Left ventricle myocardium superior (tissue), 1 donor: ENCODE measurements at regions not wholly inside any gene's neighbourhood (a gene's known extent, or its start where the extent isn't known, plus 50 kb on each side); places are given as distances from the start of the nearest gene placed in this dataset.

ENCODE experiments used
- ATAC-seq: fragments of 200-7000 bp; cut with Tn5 transposase; one replicate; pipeline ENCODE4 v1.9.1; 2020; ENCODE audit warnings: mild to moderate bottlenecking, moderate library complexity
- DNase-seq: peaks from one replicate; pipeline ENCODE4 v3.0.0-alpha.2; 2020
- intact Hi-C: fragments of 100-400 bp; cut with micrococcal nuclease; formaldehyde crosslinking; loops from one replicate; pipeline ENCODE4 v1.11.0; 2022
- donor health status: DM: no; HTN: yes; CAD: no; lungs with severe emphysema.

DNA sequence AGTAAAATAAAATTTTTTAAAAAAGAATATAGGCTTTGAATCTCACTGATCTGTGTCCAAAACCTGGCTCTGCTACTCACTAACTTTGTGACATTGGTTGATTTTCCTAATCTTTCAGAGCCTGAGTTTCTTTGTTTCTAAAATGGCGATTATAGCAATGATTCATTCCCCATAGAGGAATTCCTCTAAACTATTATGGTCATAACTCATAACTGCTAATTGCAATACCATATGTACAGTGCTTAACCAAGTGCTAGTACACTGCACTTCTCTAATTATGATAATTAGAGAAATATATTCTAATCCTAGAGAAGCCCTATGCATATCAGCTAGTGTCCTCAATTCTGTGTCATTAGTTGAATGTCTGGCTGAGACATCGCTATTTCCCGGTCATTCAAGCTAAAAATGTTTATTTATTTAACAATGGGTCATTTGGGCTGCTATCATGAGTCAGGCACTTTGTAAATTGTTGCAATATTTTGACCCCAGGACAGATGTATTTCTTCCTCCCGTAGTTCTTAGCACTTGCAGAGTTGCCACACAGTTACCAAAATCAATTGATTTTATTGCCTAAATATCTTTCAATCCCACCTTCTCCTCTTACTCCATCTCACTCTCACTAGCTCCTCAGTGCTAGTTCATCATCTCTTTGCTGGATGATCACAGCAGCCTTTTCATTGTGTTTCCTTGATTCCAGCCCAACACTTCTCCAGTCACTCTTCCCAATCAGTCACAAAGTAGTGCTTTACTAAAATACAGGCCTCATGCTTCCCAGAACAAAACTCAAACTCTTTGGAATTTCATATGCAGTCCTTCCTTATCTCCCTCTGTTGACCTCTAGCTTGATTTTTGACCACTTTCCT is 200.9 kb upstream of the PAPPA start:
- intact Hi-C loops: no loop called here
- ATAC-seq (no peak), DNase-seq (no peak)

DNA sequence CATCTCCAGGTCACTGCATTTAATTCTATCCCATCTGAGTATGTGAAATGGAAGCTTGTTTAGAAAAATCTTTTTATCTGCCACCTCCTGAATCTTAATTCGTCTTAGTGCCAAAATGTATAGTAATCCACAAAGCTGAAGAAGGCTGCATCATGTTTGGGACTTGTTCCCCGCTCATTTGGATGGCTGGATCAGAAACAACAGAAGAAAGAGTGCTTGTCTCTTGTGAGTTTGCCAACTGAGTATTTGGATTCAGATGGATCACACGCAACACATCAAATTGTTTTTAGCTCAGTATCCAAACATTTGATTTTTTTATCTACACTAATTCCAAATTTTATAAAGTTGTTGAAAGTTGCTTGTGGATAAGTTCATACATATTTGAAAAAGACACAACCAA is 197.2 kb upstream of the PAPPA start:
- no peak for ATAC-seq
- DNase-seq: no peak
- intact Hi-C loops: no loop called here

DNA sequence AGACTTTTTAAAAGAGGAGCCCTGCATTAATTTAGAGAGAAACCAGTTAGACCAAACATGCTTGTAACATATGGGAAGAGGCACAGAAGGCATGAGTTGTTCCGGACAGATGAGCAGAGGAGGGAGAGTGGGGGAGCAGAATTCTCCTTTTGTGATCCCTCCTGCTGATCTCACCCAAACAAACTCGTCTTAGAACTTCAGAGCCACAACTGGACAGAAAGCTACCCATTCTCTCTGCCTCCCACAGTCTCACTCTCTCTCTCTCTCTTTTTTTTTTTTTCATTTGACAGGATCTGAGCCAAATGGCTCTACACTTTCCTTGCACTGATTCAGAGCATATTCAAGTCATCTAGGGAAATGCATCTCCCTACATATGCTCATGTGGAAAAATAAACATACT is 196.0 kb upstream of the PAPPA start:
- intact Hi-C loops: no loop called here

DNA sequence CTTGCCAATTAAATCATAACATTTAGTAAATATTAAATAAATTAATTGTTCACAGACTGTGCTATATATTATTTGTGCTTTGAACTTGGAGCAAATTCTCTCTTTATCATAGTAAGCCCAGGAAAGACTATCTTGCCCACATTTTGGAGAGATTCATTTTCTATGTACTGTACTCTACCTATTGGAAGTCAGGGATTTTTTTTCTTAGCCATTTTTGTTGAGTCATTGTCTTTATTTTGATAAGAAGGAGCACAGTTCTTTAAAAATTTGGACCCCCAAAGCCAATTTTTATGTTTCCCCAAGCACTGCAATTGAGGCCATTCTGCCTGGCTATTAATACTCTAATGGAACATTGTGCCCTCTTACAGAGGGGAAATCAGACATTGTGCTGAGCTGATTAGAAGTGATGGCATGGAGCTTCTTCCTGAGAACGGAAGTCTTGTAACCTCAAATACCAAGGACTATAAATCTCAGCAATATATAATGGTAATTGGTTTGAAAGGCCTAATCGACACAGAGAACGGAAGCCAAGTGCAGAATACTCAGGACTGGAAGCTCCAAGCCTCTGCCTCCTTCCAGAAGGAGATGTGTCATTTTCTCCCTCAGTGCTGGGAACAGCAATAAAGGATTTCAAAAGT is 188.8 kb upstream of the PAPPA start:
- intact Hi-C loops: no loop called here
- DNase-seq (no peak), ATAC-seq (no peak)

More for the DNA sequence above, 196.0 kb upstream of the PAPPA start:
- no peak for ATAC-seq
- no peak for DNase-seq

DNA sequence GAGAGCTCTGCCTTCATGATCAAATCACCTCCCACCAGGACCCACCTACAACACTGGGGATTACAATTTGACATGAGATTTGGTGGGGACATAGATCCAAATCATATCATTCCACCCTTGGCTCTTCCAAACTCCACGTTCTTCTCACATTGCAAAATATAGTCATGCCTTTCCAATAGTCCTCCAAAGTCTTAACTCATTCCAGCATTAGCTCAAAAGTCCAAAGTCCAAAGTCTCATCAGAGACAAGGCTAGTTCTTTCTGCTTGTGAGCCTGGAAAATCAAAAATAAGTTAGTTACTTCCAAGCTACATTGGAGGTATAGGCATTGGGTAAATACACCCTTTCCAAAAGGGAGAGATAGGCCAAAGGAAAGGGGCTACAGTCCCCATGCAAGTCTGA is 186.9 kb upstream of the PAPPA start:
- DNase-seq: no peak
- ATAC-seq: no peak
- intact Hi-C loops: no loop called here

DNA sequence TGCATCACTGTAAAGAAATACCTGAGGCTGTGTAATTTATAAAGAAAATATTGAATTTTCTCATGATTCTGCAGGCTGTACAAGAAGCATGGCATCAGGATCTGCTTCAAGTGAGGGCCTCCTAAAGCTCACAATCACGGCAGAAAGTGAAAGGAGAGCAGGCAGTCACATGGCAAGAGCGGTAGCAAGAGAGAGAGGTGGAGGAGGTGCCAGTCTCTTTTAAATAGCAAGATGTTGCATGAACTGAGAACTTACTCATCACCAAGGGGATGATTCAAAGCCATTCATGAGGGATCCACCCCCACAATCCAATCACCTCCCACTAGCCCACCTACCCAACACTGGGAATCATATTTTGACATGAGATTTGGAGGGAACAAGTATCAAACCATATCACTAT is 184.5 kb upstream of the PAPPA start:
- intact Hi-C loops: no loop called here
- ATAC-seq (no peak), DNase-seq (no peak)

DNA sequence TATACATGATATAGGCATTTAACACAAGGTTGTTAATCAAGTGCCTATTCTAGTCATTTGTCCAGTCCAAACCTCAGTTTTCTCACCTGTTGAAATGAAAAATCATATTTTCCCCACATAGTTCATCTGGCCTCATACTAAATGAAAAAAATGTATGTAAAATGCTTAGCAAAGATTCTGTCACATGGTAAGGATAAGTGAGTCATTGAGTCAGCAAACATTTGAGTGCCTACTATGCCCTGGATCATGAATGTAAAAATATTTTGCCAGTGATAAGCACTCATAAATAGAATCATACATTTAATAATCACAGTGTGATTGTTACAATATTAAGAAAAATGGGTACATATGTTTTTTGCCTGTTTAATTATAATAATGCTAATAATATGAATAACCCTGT is 181.2 kb upstream of the PAPPA start:
- intact Hi-C loops: no loop called here
- ATAC-seq: no peak

DNA sequence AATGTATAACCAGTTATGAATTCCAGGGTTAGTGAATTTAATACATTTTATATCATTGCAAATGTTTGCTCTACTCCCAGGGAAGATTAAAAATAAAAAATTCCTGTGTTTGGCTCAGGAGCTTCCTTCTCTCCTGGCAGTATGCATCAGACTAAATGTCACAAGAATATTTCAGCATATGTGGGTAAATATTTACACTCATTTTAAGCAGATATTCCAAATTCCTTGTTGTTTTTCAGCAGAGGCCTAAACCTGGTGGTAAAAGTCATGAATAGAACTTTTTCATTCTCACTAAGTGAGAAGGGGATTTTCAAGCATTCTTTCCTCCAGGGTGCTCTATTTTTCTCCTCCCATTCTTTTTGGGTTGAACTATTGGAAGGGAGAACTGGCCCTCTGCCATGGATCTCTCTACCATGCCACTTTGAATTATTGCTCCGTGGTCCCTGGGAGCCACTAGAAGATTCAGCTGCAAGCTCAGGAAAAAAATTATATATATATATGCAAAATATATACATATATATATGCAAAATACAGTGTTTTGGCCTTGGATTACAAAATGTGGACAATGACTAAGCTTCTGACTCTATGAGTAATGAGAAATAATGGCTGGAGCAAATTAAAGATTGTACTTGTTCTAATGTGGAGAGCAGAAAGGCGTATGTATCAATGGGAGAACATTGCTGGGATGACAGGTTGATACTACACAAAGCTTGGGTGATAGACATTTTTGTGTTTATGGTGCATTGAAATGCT is 180.6 kb upstream of the PAPPA start:
- ATAC-seq: no peak
- no peak for DNase-seq
- intact Hi-C loops: no loop called here

More for the DNA sequence above, 181.2 kb upstream of the PAPPA start:
- DNase-seq: no peak

DNA sequence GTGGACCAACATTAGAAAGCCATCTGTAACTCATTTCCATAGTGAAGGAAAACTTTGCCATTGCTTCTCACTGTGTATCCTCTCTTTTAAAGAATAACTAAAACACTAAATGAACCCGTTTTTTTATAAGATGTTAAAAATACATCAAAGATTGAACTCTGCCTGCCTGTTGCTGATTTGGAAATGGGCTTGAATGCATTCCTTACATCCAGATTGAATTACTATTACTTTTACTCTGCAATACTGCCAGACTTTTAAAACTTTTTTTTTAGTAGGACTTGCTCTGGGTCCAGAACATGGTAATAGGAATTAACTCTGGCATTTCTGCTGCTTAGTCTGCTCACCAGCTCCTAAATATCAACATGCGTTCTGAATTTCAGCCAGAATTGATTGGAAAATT is 176.8 kb upstream of the PAPPA start:
- ATAC-seq (no peak), DNase-seq (no peak)
- intact Hi-C loops: no loop called here

DNA sequence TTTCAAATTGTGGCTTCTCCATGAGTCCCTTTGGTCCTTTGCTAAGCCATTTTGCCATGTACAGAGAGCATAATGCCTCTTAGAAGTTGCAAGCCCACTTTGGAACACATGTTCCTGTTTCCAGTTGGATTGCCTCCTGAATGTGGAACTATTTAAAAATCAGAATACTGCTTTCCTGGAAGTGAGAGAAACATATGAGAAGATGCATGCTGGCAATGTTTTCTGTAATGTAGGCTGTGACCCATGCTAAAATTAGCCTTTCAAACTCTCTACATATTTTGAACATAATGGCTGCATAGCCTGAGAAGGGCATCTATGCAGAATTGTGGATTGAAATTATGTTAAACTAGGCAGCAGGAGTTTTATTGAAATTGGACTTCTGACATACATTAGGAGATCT is 175.5 kb upstream of the PAPPA start:
- DNase-seq (no peak), ATAC-seq (no peak)
- intact Hi-C loops: no loop called here

DNA sequence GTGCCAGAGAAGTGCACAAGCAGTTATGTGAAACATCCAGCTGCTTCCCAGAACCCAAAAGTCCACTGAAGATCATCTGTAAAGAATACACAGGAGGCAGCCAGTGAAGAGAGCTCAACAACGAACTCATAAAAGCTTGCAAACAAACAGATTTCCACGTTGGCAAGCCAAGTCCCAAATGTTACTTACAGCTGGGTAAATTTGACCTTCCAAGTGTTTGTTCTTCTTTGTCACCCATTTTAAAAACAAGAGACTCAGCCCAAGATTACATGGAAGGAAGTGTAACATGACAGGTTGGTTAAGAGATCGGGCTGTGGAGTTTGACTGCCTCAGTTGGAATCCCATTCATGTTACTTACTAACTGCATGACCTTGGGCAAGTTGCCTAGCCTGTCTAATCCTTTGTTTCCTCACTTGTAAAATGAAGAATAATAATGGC is 174.9 kb upstream of the PAPPA start:
- intact Hi-C loops: no loop called here

DNA sequence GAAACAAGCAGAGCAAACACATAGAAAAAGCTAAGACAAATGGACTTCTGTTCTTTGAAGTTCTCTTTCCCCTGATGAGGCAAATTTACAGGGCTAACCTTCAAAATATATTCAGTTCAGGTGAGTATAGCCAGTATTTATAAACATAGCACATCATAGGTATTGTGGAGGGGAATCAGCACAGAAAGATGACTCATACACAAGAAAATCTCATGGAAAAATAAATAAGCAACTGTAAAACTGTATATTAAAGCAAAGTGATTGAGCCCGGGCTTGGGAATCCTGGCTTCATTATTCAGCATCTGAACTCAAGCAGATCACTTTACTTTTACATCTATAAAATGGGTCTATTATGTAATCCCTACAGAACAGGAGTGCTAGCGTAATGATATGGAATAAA is 173.5 kb upstream of the PAPPA start:
- no peak for DNase-seq
- intact Hi-C loops: no loop called here
- no peak for ATAC-seq

More for the DNA sequence above, 174.9 kb upstream of the PAPPA start:
- ATAC-seq: no peak
- DNase-seq: no peak

DNA sequence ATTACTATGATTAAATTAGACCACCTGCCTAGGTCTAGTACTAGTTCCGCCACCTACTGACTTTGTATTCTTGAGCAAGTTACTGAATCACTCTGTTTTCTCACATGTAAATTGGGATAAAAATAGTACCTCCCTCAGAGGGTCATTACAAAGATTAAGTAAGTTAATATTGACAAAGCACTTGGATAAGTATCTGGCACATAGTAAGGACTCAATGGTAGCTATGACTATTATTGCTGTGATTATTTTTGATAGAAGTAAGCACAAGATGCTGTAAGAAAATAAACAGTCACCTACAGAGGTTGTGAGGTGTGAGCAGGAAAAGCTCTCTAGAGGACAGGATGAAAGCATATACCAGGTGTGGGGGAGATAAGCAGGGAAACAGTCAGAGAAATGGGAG is 173.1 kb upstream of the PAPPA start:
- no peak for ATAC-seq
- no peak for DNase-seq
- intact Hi-C loops: no loop called here

DNA sequence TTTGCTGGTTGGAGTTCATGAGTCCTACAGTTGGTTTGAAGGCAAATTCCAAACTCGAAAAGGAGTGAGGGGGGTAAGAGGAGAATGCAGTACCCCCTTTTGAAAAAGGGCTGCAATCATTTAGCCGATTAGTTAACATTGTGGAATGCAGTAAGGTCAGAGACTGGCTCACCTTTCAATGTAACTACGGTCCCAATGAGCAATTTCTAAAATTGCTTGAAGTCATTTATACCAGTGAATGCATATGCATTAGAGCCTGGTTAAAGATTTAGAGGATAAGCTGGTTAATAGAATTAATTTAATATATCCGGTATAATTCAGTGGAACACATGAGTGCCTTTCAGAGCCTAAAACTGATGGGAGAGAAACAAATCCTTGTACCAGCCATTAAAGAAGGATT is 172.6 kb upstream of the PAPPA start:
- DNase-seq: no peak
- ATAC-seq: no peak
- intact Hi-C loops: no loop called here

DNA sequence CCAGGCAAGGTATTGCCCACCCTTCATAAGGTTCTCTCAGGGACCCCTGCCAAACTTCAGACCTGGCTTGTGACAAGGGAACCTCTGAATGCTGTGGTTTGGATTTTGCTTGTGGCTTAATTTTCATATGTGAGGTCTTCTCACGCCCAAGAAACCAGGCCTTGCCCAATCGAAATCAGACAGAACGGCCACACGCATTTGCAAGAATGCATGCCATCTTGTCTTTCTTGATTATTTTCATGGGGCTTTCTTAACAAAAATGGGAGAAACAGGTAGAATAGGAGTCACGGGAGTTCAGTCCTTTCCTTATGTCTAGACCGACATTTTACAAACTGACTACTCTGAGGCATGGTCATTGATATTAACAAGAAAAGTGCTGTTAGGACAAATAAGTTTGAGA is 170.2 kb upstream of the PAPPA start:
- intact Hi-C loops: no loop called here

DNA sequence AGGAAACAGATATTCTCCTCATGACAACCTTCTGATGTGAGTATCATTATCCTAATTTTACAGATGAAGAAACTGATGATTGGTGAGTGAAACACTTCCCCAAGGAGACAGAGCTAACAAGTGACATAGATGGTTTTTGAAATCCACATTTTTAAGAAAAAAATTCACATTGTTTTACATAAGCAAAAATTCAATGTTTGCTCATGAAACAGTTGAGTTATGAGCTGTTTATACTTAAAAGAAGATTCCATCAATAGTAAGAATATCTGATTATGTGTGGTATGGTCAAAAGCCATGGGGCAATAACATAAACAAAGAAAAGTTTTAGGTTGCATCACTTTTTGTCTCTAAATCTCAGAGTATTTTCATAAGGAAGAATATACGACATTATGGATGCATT is 167.9 kb upstream of the PAPPA start:
- no peak for ATAC-seq
- DNase-seq: no peak
- intact Hi-C loops: no loop called here

More for the DNA sequence above, 170.2 kb upstream of the PAPPA start:
- ATAC-seq (no peak), DNase-seq (no peak)

DNA sequence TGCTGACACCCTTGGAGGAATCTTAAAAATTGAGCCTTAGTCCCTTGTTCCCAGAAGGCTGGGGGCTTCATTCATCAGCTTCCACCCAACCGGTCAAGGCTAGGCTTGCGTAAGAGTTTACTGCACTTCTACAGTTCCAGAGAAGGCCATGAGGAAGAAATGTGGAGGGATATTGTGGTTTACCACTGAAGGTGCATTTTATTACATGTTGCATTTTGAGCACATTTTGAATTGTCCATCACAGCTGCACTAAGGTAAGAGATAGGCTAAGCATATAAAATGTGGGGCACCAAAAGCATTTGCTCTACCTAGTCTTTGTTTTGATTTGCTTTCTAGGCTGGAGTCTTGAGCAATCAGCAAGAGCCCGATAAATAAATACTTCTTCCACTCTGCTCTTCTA is 167.1 kb upstream of the PAPPA start:
- intact Hi-C loops: no loop called here
- no peak for ATAC-seq
- no peak for DNase-seq

DNA sequence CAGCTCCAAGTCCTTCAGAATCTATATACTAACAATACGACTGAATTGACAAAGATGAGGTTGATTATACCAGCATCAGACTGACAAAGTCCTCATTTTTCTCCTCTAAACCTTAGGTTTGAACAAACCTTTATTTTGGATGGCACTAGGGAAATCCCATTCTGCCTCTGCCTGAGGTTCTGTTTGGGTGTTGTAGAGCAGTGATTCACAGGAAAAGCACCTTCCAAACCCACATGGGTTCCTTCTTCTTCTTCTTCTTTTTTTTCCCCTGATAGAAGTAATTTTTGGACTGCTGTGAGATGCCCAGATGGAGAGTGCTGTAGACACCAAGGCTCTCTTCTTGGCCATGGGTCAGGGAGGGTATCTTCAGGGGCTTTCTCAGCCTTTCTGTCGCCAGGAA is 164.9 kb upstream of the PAPPA start:
- intact Hi-C loops: no loop called here
- ATAC-seq (no peak), DNase-seq (no peak)

DNA sequence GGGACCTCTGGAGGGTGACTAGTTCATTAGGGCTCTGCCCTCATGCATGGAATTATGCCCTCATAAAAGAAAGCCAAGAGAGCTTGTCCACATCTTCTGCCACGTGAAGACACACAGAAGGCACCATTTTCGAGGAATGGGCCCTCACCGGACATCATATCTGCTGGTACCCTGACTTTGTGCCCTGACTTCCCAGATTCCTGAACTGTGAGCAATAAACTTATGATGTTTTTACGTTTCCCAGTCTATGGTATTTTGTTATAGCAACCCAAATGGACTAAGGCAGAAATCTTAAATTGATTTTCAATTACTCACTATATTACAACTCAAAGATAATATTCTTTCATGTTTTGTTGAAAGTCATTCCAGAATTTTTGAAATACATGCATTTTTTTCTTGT is 163.8 kb upstream of the PAPPA start:
- no peak for ATAC-seq
- intact Hi-C loops: no loop called here
- no peak for DNase-seq

DNA sequence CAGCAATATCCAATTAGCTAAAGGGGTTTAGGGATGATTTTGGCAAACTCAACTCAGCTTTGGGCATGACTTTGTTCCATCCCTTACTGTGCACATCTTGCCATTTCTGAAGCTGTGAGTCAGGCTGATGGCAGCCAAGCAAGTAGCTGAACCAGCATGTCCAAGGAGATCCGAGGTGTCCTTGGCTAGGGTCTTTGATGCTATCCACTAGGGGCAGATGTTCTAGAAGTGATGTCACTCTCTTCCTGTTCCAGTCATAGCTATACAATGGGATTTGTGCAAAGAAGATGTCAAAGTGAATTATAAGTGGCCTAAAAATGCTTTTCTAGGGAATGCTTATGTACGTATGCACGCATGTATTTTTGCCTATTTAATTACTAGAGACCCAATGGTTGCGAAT is 160.8 kb upstream of the PAPPA start:
- intact Hi-C loops: no loop called here
- ATAC-seq: no peak
- DNase-seq: no peak
